ENCODE measurements at regions not wholly inside any gene's neighbourhood (a gene's known extent, or its start where the extent isn't known, plus 50 kb on each side); places are given as distances from the start of the nearest gene placed in this dataset.
"Not testable (repeated sequence)": the region's sequence is repeated elsewhere in the genome, so short reads cannot be mapped to it uniquely, and the experiment has no call there.

DNA sequence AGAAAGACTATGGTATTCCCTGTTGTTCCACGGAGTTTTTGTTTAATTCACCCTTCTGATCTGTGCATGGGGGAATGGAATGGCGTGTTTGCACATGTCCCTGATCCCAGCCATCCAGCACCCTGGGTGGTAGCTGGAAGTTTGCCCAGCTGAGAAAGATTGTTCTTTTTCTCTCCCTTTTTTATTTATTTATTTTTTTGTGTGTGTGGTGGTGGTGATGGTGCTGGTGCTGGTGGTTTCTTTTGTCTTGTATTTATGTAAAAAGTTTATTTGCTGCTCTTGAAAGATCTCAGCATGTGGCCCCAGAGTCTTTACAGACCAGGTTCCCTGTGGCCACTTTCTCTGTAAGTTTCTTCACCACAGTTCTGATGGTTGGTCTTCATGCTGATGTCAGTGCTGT is 372.6 kb downstream of the UTRN start:
- no peak overlapping the region for H3K27ac Mint-ChIP-seq

GRCh38 chr6:144659202-144660182 is 374.4 kb downstream of the UTRN start:
- Mint-ChIP-seq H3K9me3 (no peaks in the 10 kb centered on the region), H3K4me1 (ENCODE audit: low read depth) (peaks cover 80% of the 10 kb centered on the region), H3K27me3 (no peaks in the 10 kb centered on the region), H3K4me3 (peak overlapping the region; percentile 60), H3K27ac (peak overlapping the region; percentile 80), H3K36me3 (ENCODE audit: low read depth) (no peaks in the 10 kb centered on the region)

More for the DNA sequence above, 372.6 kb downstream of the UTRN start:
- no peak overlapping the region for H3K4me3 Mint-ChIP-seq
- H3K4me1 Mint-ChIP-seq (ENCODE audit: low read depth), result peaks cover 81% of the 10 kb centered on the region
- H3K36me3 Mint-ChIP-seq (ENCODE audit: low read depth), result no peaks in the 10 kb centered on the region
- H3K27me3 Mint-ChIP-seq, result no peaks in the 10 kb centered on the region
- H3K9me3 Mint-ChIP-seq, result no peaks in the 10 kb centered on the region

DNA sequence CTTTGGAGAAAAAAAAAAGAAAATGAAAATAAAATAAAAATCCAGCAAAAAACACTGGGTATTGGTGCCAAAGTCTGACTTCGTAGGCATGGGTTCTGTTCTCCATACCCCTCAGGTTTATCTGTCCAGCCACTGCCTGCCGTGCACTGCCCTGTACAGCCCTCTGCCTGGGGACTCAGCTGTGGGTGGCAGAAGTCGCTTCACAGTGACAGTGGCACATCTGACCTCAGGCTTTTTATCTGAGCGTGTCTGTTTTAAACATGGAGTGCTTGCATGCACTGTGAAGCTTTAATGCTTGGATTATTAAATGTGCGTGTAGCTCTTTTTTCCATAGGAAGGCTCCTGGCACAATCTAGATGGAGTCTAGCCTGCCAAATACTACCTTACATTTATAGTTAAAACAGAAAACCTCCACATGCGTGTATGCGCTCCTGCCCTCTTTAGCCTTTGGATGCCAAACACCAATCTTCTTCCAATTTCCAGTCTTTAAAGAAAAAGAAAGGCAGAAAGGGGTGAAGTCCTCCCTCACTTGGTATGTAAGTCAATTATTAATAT is 375.5 kb downstream of the UTRN start:
- H3K27me3 Mint-ChIP-seq, result no peaks in the 10 kb centered on the region
- no peaks in the 10 kb centered on the region for H3K36me3 Mint-ChIP-seq (ENCODE audit: low read depth)
- no peaks in the 10 kb centered on the region for H3K9me3 Mint-ChIP-seq
- no peak overlapping the region for H3K27ac Mint-ChIP-seq
- H3K4me3 Mint-ChIP-seq, result no peak overlapping the region
- H3K4me1 Mint-ChIP-seq (ENCODE audit: low read depth), result peaks cover 77% of the 10 kb centered on the region

GRCh38 chr6:144661116-144661806 is 376.1 kb downstream of the UTRN start:
- H3K4me3 Mint-ChIP-seq, result no peak overlapping the region
- H3K27ac Mint-ChIP-seq, result no peak overlapping the region

DNA sequence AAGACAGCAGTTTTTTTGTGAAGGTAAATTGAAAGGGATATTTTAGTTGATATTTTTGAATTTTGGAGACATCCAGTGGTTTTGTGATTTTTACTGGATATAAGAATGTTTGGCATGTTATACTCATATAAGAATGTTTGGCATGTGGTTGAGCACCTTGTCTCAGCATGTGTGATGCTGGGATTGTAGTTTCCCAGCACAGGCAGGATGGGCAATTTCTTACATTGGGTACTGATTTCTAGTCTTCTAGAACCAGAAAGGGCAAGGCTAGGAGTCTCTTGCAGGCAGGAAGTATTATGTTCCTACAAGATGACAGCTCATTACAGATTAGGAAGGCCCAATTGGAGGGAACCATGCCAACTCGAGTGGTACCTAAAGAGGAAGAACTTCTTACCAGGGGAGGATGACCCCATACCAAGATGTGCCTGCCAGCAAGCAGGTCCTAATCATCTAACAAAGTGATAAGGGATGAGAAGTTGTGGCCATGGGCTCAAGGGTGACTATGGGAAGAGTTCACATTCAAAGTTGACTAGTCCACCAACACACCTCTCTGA is 377.8 kb downstream of the UTRN start:
- Mint-ChIP-seq H3K4me3 (no peak overlapping the region), H3K4me1 (ENCODE audit: low read depth) (peaks cover 87% of the 10 kb centered on the region), H3K36me3 (ENCODE audit: low read depth) (no peaks in the 10 kb centered on the region), H3K27me3 (no peaks in the 10 kb centered on the region), H3K9me3 (no peaks in the 10 kb centered on the region), H3K27ac (no peak overlapping the region)

More at GRCh38 chr6:144661116-144661806, 376.1 kb downstream of the UTRN start:
- H3K27me3 Mint-ChIP-seq, result no peaks in the 10 kb centered on the region
- no peaks in the 10 kb centered on the region for H3K36me3 Mint-ChIP-seq (ENCODE audit: low read depth)
- H3K4me1 Mint-ChIP-seq (ENCODE audit: low read depth), result peaks cover 77% of the 10 kb centered on the region
- H3K9me3 Mint-ChIP-seq, result no peaks in the 10 kb centered on the region

GRCh38 chr6:144664281-144664680 is 379.1 kb downstream of the UTRN start:
- Mint-ChIP-seq H3K27me3 (no peaks in the 10 kb centered on the region), H3K4me3 (no peak overlapping the region), H3K27ac (no peak overlapping the region), H3K9me3 (no peaks in the 10 kb centered on the region), H3K4me1 (ENCODE audit: low read depth) (peaks cover 78% of the 10 kb centered on the region), H3K36me3 (ENCODE audit: low read depth) (no peaks in the 10 kb centered on the region)

- H3K36me3 Mint-ChIP-seq (ENCODE audit: low read depth), result peaks cover 4% of the 10 kb centered on the region
- no peak overlapping the region for H3K27ac Mint-ChIP-seq
- no peak overlapping the region for H3K4me3 Mint-ChIP-seq
- H3K9me3 Mint-ChIP-seq, result peaks cover 5% of the 10 kb centered on the region
- no peaks in the 10 kb centered on the region for H3K27me3 Mint-ChIP-seq
- H3K4me1 Mint-ChIP-seq (ENCODE audit: low read depth), result peaks cover 72% of the 10 kb centered on the region
These were observed 379.8 kb downstream of the UTRN start for GRCh38 chr6:144664947-144665346.

DNA sequence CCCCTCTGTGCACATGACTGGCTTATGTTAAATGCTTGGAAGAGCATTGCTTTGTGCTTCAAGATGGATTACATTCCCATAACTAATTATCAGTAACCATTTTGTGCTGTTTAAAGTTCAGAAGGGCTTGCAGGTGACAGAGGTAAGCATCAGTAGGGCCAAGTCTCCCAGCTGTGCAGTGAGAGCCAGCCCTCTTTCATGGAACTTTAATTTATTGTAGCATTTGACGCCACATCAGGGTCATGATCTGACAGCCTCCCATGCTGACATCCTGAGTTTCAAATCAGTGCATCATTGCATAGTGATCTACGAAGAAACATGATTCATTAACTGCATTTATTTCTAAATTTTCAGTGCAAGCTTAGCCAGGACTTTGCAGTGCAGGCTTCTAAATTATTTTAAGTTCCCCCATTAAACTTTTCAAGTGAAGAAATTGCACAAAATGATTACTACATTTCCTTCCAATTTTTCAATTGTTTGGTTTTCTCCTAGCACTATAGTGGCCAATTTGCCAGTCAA is 380.9 kb downstream of the UTRN start:
- H3K36me3 Mint-ChIP-seq (ENCODE audit: low read depth), result peaks cover 15% of the 10 kb centered on the region
- no peak overlapping the region for H3K27ac Mint-ChIP-seq
- no peaks in the 10 kb centered on the region for H3K27me3 Mint-ChIP-seq
- peaks cover 11% of the 10 kb centered on the region for H3K9me3 Mint-ChIP-seq
- H3K4me1 Mint-ChIP-seq (ENCODE audit: low read depth), result peaks cover 63% of the 10 kb centered on the region
- no peak overlapping the region for H3K4me3 Mint-ChIP-seq

GRCh38 chr6:144666781-144667180 is 381.6 kb downstream of the UTRN start:
- H3K27ac Mint-ChIP-seq, result no peak overlapping the region
- H3K27me3 Mint-ChIP-seq, result no peaks in the 10 kb centered on the region
- peaks cover 14% of the 10 kb centered on the region for H3K9me3 Mint-ChIP-seq
- no peak overlapping the region for H3K4me3 Mint-ChIP-seq
- peaks cover 61% of the 10 kb centered on the region for H3K4me1 Mint-ChIP-seq (ENCODE audit: low read depth)
- peaks cover 22% of the 10 kb centered on the region for H3K36me3 Mint-ChIP-seq (ENCODE audit: low read depth)

DNA sequence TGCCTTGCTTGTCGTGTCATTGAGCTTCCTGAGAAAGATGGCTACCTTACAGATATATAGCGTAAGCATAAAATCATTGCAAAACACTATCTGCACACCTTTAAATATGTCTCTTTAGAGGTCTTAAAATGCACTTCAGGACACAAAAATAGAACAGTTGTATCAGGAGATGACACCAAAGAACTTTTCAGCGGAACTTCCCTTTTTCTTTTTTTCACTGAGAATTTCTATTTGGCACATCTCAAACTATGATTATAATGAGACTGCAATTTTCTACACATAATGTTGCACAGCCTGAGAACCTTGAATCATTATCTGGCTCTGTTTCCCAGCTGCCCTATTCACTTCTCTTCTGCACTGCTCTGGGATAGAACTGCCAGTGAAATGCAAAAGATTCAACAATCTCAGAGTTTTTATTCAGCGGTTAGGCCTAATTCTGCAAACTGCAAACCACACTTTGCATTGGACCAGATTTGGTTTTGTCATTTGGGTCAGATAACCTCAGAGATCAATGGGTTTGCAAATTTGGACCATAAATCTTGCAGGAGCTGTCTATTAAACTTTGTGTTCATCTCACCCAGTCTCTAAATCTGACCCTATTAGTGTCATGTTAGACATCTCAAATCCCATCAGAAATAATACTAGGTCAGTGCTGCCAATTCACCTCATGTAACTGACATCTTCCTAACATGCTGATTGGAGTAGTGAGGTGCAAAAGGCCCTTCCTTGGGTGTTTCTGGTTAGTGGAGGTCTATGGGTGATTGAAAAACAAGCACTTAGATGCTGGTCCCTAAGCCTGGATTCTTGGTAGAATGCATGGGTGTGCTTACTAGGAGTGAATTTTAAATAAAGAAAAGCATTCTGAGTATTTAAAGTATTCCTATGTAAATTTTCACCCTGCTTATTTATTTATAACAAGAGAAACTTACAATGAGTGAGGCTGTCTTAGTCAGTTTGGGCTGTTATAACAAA is 382.7 kb downstream of the UTRN start:
- H3K4me3 Mint-ChIP-seq, result no peak overlapping the region
- no peak overlapping the region for H3K27ac Mint-ChIP-seq
- H3K4me1 Mint-ChIP-seq (ENCODE audit: low read depth), result peaks cover 61% of the 10 kb centered on the region
- H3K9me3 Mint-ChIP-seq, result peaks cover 23% of the 10 kb centered on the region
- H3K27me3 Mint-ChIP-seq, result no peaks in the 10 kb centered on the region
- H3K36me3 Mint-ChIP-seq (ENCODE audit: low read depth), result peaks cover 32% of the 10 kb centered on the region

DNA sequence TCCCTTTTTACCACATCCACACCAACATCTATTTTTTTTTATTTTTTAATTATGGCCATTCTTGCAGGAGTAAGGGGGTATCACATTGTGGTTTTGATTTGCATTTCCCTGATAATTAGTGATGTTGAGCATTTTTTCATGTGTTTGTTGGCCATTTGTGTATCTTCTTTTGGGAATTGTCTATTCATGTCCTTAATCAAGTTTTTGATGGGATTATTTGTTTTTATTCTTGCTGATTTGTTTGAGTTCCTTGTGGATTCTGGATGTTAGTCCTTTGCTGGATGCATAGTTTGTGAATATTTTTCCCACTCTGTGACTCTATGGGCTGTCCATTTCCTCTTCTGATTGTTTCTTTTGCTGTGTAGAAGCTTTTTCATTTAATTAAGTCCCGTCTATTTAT is 385.1 kb downstream of the UTRN start:
- peaks cover 60% of the 10 kb centered on the region for H3K4me1 Mint-ChIP-seq (ENCODE audit: low read depth)
- not testable (repeated sequence) for H3K27me3 Mint-ChIP-seq, H3K4me3 Mint-ChIP-seq, H3K27ac Mint-ChIP-seq
- H3K9me3 Mint-ChIP-seq, result peaks cover 31% of the 10 kb centered on the region
- H3K36me3 Mint-ChIP-seq (ENCODE audit: low read depth), result peaks cover 51% of the 10 kb centered on the region

GRCh38 chr6:144673807-144674206 is 388.7 kb downstream of the UTRN start:
- Mint-ChIP-seq H3K36me3 (ENCODE audit: low read depth) (peaks cover 56% of the 10 kb centered on the region), H3K9me3 (peaks cover 31% of the 10 kb centered on the region), H3K27me3 (no peaks in the 10 kb centered on the region), H3K27ac (no peak overlapping the region), H3K4me3 (no peak overlapping the region), H3K4me1 (ENCODE audit: low read depth) (peaks cover 42% of the 10 kb centered on the region)

GRCh38 chr6:144675231-144675861 is 390.2 kb downstream of the UTRN start:
- Mint-ChIP-seq H3K27ac (peak overlapping the region; percentile 10), H3K9me3 (peaks cover 25% of the 10 kb centered on the region), H3K36me3 (ENCODE audit: low read depth) (peaks cover 52% of the 10 kb centered on the region), H3K27me3 (no peaks in the 10 kb centered on the region), H3K4me1 (ENCODE audit: low read depth) (peaks cover 42% of the 10 kb centered on the region), H3K4me3 (peak overlapping the region; percentile 14)
